ENCODE measurements at regions not wholly inside any gene's neighbourhood (a gene's known extent, or its start where the extent isn't known, plus 50 kb on each side); places are given as distances from the start of the nearest gene placed in this dataset.

- TF ChIP-seq CTCF (conservative IDR thresholded peaks at IDR 0.05; ENCODE audit: low read depth, low read length) (no peak), EZH2 (IDR thresholded peaks at IDR 0.05; ENCODE audit: low read length, unreplicated experiment) (no peak)
These were observed 207.4 kb downstream of the EPHA4 start for GRCh38 chr2:221364672-221365071.
